Activated naive CD4-positive, alpha-beta T cell treated with anti-CD3 and anti-CD28 coated beads, Interleukin-2, amount 50 U/mL, for 24 hours (primary cell): ENCODE measurements at regions not wholly inside any gene's neighbourhood (a gene's known extent, or its start where the extent isn't known, plus 50 kb on each side); places are given as distances from the start of the nearest gene placed in this dataset.
"Not testable (repeated sequence)": the region's sequence is repeated elsewhere in the genome, so short reads cannot be mapped to it uniquely, and the experiment has no call there.

ENCODE experiments used
- H3K27ac Mint-ChIP-seq: one replicate; pipeline ENCODE4 v1.8.0; 2021; ENCODE audit warnings: mild to moderate bottlenecking, mixed read lengths
- H3K27me3 Mint-ChIP-seq: one replicate; pipeline ENCODE4 v1.8.0; 2021; ENCODE audit warnings: mixed read lengths
- H3K36me3 Mint-ChIP-seq: one replicate; pipeline ENCODE4 v1.8.0; 2021; ENCODE audit warnings: mixed read lengths
- H3K4me1 Mint-ChIP-seq: one replicate; pipeline ENCODE4 v1.8.0; 2021; ENCODE audit warnings: mixed read lengths
- H3K4me3 Mint-ChIP-seq: one replicate; pipeline ENCODE4 v1.8.0; 2021; ENCODE audit warnings: mild to moderate bottlenecking, mixed read lengths
- H3K9me3 Mint-ChIP-seq: one replicate; pipeline ENCODE4 v1.8.0; 2021; ENCODE audit warnings: mixed read lengths

GRCh38 chr3:182136008-182136910 lies 424.5 kb downstream of the SOX2 start:
- Mint-ChIP-seq H3K36me3 (no peaks in the 10 kb centered on the region), H3K9me3 (no peaks in the 10 kb centered on the region), H3K4me1 (no peaks in the 10 kb centered on the region), H3K27me3 (no peaks in the 10 kb centered on the region), H3K4me3 (no peak overlapping the region), H3K27ac (no peak overlapping the region)

GRCh38 chr3:182138393-182138792 lies 426.7 kb downstream of the SOX2 start:
- Mint-ChIP-seq H3K9me3 (no peaks in the 10 kb centered on the region), H3K4me3 (no peak overlapping the region)

GRCh38 chr3:182139627-182140357 lies 428.1 kb downstream of the SOX2 start:
- H3K4me3 Mint-ChIP-seq, result no peak overlapping the region
- H3K9me3 Mint-ChIP-seq, result no peaks in the 10 kb centered on the region
- H3K4me1 Mint-ChIP-seq, result no peaks in the 10 kb centered on the region
- no peaks in the 10 kb centered on the region for H3K36me3 Mint-ChIP-seq
- no peaks in the 10 kb centered on the region for H3K27me3 Mint-ChIP-seq
- H3K27ac Mint-ChIP-seq, result no peak overlapping the region

More at GRCh38 chr3:182138393-182138792, 426.7 kb downstream of the SOX2 start:
- H3K4me1 Mint-ChIP-seq, result no peaks in the 10 kb centered on the region
- no peaks in the 10 kb centered on the region for H3K27me3 Mint-ChIP-seq
- H3K27ac Mint-ChIP-seq, result no peak overlapping the region
- H3K36me3 Mint-ChIP-seq, result no peaks in the 10 kb centered on the region

GRCh38 chr3:182142928-182143327 lies 431.2 kb downstream of the SOX2 start:
- H3K27ac Mint-ChIP-seq, result no peak overlapping the region

GRCh38 chr3:182143903-182144302 lies 432.2 kb downstream of the SOX2 start:
- no peak overlapping the region for H3K4me3 Mint-ChIP-seq
- H3K27ac Mint-ChIP-seq, result no peak overlapping the region
- H3K9me3 Mint-ChIP-seq, result no peaks in the 10 kb centered on the region
- no peaks in the 10 kb centered on the region for H3K27me3 Mint-ChIP-seq
- no peaks in the 10 kb centered on the region for H3K4me1 Mint-ChIP-seq
- no peaks in the 10 kb centered on the region for H3K36me3 Mint-ChIP-seq

More at GRCh38 chr3:182142928-182143327, 431.2 kb downstream of the SOX2 start:
- Mint-ChIP-seq H3K36me3 (no peaks in the 10 kb centered on the region), H3K27me3 (no peaks in the 10 kb centered on the region), H3K9me3 (no peaks in the 10 kb centered on the region), H3K4me3 (no peak overlapping the region), H3K4me1 (no peaks in the 10 kb centered on the region)

GRCh38 chr3:182148360-182148759 lies 436.6 kb downstream of the SOX2 start:
- Mint-ChIP-seq H3K4me1 (no peaks in the 10 kb centered on the region), H3K27me3 (no peaks in the 10 kb centered on the region), H3K27ac (no peak overlapping the region), H3K4me3 (no peak overlapping the region), H3K9me3 (no peaks in the 10 kb centered on the region), H3K36me3 (no peaks in the 10 kb centered on the region)

GRCh38 chr3:182149594-182149993 lies 437.9 kb downstream of the SOX2 start:
- Mint-ChIP-seq H3K4me3 (no peak overlapping the region), H3K9me3 (peaks cover 4% of the 10 kb centered on the region), H3K36me3 (no peaks in the 10 kb centered on the region), H3K4me1 (no peaks in the 10 kb centered on the region), H3K27ac (no peak overlapping the region), H3K27me3 (no peaks in the 10 kb centered on the region)

GRCh38 chr3:182156326-182156725 lies 444.6 kb downstream of the SOX2 start:
- not testable (repeated sequence) for H3K36me3 Mint-ChIP-seq, H3K27me3 Mint-ChIP-seq, H3K4me3 Mint-ChIP-seq, H3K27ac Mint-ChIP-seq, H3K4me1 Mint-ChIP-seq, H3K9me3 Mint-ChIP-seq

- H3K4me3 Mint-ChIP-seq, result no peak overlapping the region
- H3K9me3 Mint-ChIP-seq, result no peaks in the 10 kb centered on the region
These were observed 453.5 kb downstream of the SOX2 start for GRCh38 chr3:182165234-182165633.

GRCh38 chr3:182172534-182172933 lies 460.8 kb downstream of the SOX2 start:
- no peak overlapping the region for H3K4me3 Mint-ChIP-seq

More at GRCh38 chr3:182165234-182165633, 453.5 kb downstream of the SOX2 start:
- Mint-ChIP-seq H3K27ac (no peak overlapping the region), H3K27me3 (peaks cover 1% of the 10 kb centered on the region), H3K4me1 (no peaks in the 10 kb centered on the region), H3K36me3 (no peaks in the 10 kb centered on the region)

GRCh38 chr3:182178488-182179200 lies 466.9 kb downstream of the SOX2 start:
- Mint-ChIP-seq H3K9me3 (no peaks in the 10 kb centered on the region), H3K27me3 (no peaks in the 10 kb centered on the region), H3K4me3 (no peak overlapping the region), H3K4me1 (no peaks in the 10 kb centered on the region), H3K36me3 (no peaks in the 10 kb centered on the region), H3K27ac (no peak overlapping the region)

More at GRCh38 chr3:182172534-182172933, 460.8 kb downstream of the SOX2 start:
- H3K36me3 Mint-ChIP-seq, result no peaks in the 10 kb centered on the region
- H3K27ac Mint-ChIP-seq, result no peak overlapping the region
- H3K9me3 Mint-ChIP-seq, result no peaks in the 10 kb centered on the region
- no peaks in the 10 kb centered on the region for H3K4me1 Mint-ChIP-seq
- no peaks in the 10 kb centered on the region for H3K27me3 Mint-ChIP-seq

- Mint-ChIP-seq H3K27me3 (no peaks in the 10 kb centered on the region), H3K4me3 (no peak overlapping the region), H3K4me1 (no peaks in the 10 kb centered on the region), H3K9me3 (no peaks in the 10 kb centered on the region), H3K27ac (no peak overlapping the region), H3K36me3 (no peaks in the 10 kb centered on the region)
These were observed 467.9 kb downstream of the SOX2 start for GRCh38 chr3:182179631-182180030.

- no peaks in the 10 kb centered on the region for H3K36me3 Mint-ChIP-seq
- no peaks in the 10 kb centered on the region for H3K9me3 Mint-ChIP-seq
- no peaks in the 10 kb centered on the region for H3K4me1 Mint-ChIP-seq
- H3K4me3 Mint-ChIP-seq, result no peak overlapping the region
- H3K27me3 Mint-ChIP-seq, result no peaks in the 10 kb centered on the region
- no peak overlapping the region for H3K27ac Mint-ChIP-seq
These were observed 469.1 kb downstream of the SOX2 start for GRCh38 chr3:182180654-182181385.

- no peaks in the 10 kb centered on the region for H3K27me3 Mint-ChIP-seq
These were observed 470.8 kb downstream of the SOX2 start for GRCh38 chr3:182182531-182182968.

More at GRCh38 chr3:182182531-182182968, 470.8 kb downstream of the SOX2 start:
- Mint-ChIP-seq H3K36me3 (no peaks in the 10 kb centered on the region), H3K4me3 (no peak overlapping the region), H3K27ac (no peak overlapping the region), H3K9me3 (no peaks in the 10 kb centered on the region), H3K4me1 (no peaks in the 10 kb centered on the region)
